Adrenal gland (tissue), 9 donors: ENCODE measurements at regions not wholly inside any gene's neighbourhood (a gene's known extent, or its start where the extent isn't known, plus 50 kb on each side); places are given as distances from the start of the nearest gene placed in this dataset.

Experiments used
- DNase-seq, 7 donors: peaks; one replicate each; pipeline ENCODE4 v3.0.0-alpha.2; 2019 to 2020
- H3K27ac ChIP-seq, 5 donors: fragments of 200-600 bp; sonication (generic) in 4 of 5; 1 replicate in 3 of 5; 2 replicates in 2 of 5; pipeline versions ENCODE4 v1.5.1 to v1.8.0; 2016 to 2020; ENCODE audit warnings: mild to moderate bottlenecking in 1 of 5
- H3K27me3 ChIP-seq: fragments of 200-600 bp; 2 replicates; pipeline ENCODE4 v1.8.0; 2021
- H3K36me3 ChIP-seq, 2 donors: fragments of 200-600 bp; replicated peaks in 1 of 2; 1 replicate in 1 of 2; 2 replicates in 1 of 2; pipeline versions ENCODE4 v1.5.1 to v1.8.0; 2018 to 2022
- H3K4me1 ChIP-seq, 2 donors: fragments of 200-600 bp; replicated peaks in 1 of 2; 1 replicate in 1 of 2; 2 replicates in 1 of 2; pipeline versions ENCODE4 v1.5.1 to v1.8.0; 2018 to 2021
- H3K4me3 ChIP-seq, 4 donors: fragments of 200-600 bp; sonication (generic) in 3 of 4; one replicate each; pipeline ENCODE4 v1.5.1; 2016 to 2018
- H3K9me3 ChIP-seq, 3 donors: fragments of 200-600 bp; sonication (generic) in 1 of 3; replicated peaks in 1 of 3; 1 replicate in 2 of 3; 2 replicates in 1 of 3; pipeline versions ENCODE4 v1.5.1 to v1.8.0; 2016 to 2021
- POLR2A ChIP-seq, 2 donors: fragments of 450-650 bp; IDR thresholded peaks; one replicate each; pipeline ENCODE4 v1.6.1; 2017; ENCODE audit warnings: antibody characterized with exemption in 2 of 2, mild to moderate bottlenecking in 2 of 2, moderate library complexity in 1 of 2
- WGBS, 4 donors: extraction: QIAGEN DNeasy Blood & Tissue Kit in 2 of 4; methylation state at CpG; one replicate each; pipeline versions ENCODE4 v1.1.5 to v1.1.7; 2013 to 2017; 5-methylcytosine and 5-hydroxymethylcytosine counted together
- intact Hi-C, 2 donors: fragments of 100-400 bp; cut with DNase I; formaldehyde crosslinking; loops; one replicate each; pipeline versions ENCODE4 v1.14.1 to v1.15.0; 2022 to 2023
- TF ChIP-seq, protein P1 (sequence below), 6 experiments: fragments of 450-650 bp in 4 of 6; fragments of 200-600 bp in 2 of 6; sonication (generic) in 1 of 6; IDR thresholded peaks; 1 replicate in 5 of 6; 2 replicates in 1 of 6; pipeline versions ENCODE4 v1.5.1 to v1.8.0; 2016 to 2021; ENCODE audit warnings: antibody characterized with exemption in 6 of 6, mild to moderate bottlenecking in 2 of 6, moderate library complexity in 1 of 6
- donor health status: healthy with polysubstance abuse.
- donor health status: Bipolar disorder and iron deficiency.
- donor health status: DM: yes; HTN: yes; CAD: no.
- donor health status: DM: no; HTN: no; CAD: no.
- donor health status: DM: no; HTN: no; CAD: no.

DNA sequence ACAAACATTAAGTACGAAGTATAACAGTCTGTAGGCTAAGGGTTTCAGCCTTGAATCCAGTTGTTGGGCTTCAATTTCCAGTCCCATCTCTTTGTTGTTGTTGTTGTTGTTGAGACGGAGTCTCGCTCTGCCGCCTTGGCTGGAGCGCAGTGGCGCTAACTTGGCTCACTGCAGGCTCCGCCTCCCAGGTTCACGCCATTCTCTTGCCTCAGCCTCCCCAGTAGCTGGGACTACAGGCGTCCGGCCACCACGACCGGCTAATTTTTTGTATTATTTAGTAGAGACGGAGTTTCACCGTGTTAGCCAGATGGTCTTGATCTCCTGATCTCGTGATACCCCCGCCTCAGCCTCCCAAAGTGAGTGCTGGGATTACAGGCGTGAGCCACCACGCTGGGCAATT is 464.9 kb downstream of the ANKRD7 start:
- Histone ChIP-seq H3K36me3 (no peaks in the 10 kb centered on the region), H3K27me3 (no peaks in the 10 kb centered on the region), H3K4me3 (no peak overlapping the region), H3K27ac (no peak overlapping the region), H3K4me1 (no peaks in the 10 kb centered on the region), H3K9me3 (no peaks in the 10 kb centered on the region)
- intact Hi-C loops, result no loop called here
- WGBS, 4 donors, result 90 to 94% (median 93%) methylated on average over 11 to 18 of the region's 18 CpGs
- no peak for DNase-seq
- no peak for TF ChIP-seq POLR2A (IDR thresholded peaks at IDR 0.05)
- TF ChIP-seq, protein P1, sequence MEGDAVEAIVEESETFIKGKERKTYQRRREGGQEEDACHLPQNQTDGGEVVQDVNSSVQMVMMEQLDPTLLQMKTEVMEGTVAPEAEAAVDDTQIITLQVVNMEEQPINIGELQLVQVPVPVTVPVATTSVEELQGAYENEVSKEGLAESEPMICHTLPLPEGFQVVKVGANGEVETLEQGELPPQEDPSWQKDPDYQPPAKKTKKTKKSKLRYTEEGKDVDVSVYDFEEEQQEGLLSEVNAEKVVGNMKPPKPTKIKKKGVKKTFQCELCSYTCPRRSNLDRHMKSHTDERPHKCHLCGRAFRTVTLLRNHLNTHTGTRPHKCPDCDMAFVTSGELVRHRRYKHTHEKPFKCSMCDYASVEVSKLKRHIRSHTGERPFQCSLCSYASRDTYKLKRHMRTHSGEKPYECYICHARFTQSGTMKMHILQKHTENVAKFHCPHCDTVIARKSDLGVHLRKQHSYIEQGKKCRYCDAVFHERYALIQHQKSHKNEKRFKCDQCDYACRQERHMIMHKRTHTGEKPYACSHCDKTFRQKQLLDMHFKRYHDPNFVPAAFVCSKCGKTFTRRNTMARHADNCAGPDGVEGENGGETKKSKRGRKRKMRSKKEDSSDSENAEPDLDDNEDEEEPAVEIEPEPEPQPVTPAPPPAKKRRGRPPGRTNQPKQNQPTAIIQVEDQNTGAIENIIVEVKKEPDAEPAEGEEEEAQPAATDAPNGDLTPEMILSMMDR (IDR thresholded peaks at IDR 0.05), result no peak

DNA sequence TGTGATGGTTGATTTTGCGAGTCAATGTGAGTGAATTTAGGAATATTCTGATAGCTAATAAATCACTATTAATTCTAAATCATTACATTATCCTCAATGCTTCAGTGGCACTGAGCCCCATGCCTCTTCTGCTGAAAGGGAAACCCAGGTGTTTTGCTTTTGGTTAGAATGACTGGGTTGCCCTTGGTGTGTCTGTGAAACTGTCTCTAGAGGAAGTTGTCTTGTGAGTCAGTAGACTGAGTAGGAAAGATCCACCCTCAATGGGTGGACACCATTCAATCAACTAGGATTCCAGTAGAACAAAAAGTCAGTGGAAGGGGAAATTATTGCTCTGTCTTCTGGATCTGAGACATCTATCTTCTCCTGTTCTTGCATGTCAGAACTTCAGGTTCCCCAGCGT is 472.4 kb downstream of the ANKRD7 start:
- no peak for DNase-seq
- Histone ChIP-seq H3K27me3 (no peaks in the 10 kb centered on the region), H3K9me3 (no peaks in the 10 kb centered on the region), H3K36me3 (no peaks in the 10 kb centered on the region), H3K4me3 (no peak overlapping the region), H3K27ac (no peak overlapping the region), H3K4me1 (no peaks in the 10 kb centered on the region)
- TF ChIP-seq, protein P1 (IDR thresholded peaks at IDR 0.05), result no peak
- intact Hi-C loops, result no loop called here
- 87 to 98% (median 91%) methylated on average over 2 of the region's 2 CpGs for WGBS, 4 donors

DNA sequence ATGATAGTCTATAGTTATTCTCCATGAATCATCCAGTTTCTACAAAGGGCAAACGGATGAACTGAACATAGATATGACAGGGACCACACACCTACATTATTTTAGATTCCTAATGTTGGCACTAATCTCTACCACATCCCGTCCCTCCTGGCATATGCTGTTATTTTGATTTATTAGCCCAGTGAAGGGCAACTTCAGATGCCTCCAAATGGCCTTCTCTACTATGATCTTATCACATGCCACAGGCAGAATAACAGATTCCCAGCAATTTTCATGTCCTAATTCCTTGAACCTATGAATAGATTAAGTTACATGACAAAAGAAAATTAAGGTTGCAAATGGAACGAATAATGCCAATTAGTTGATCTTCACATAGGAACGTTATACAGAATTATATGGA is 474.7 kb downstream of the ANKRD7 start:
- 55 to 61% (median 58%) methylated on average over 4 of the region's 4 CpGs for WGBS, 4 donors
- no peaks in the 10 kb centered on the region for H3K4me1 ChIP-seq
- H3K27ac ChIP-seq, result no peak overlapping the region
- no peaks in the 10 kb centered on the region for H3K9me3 ChIP-seq
- H3K36me3 ChIP-seq, result no peaks in the 10 kb centered on the region
- TF ChIP-seq, protein P1 (IDR thresholded peaks at IDR 0.05), result no peak
- no peak for TF ChIP-seq POLR2A (IDR thresholded peaks at IDR 0.05)
- intact Hi-C loops, result no loop called here
- H3K27me3 ChIP-seq, result no peaks in the 10 kb centered on the region
- H3K4me3 ChIP-seq, result no peak overlapping the region
- no peak for DNase-seq

DNA sequence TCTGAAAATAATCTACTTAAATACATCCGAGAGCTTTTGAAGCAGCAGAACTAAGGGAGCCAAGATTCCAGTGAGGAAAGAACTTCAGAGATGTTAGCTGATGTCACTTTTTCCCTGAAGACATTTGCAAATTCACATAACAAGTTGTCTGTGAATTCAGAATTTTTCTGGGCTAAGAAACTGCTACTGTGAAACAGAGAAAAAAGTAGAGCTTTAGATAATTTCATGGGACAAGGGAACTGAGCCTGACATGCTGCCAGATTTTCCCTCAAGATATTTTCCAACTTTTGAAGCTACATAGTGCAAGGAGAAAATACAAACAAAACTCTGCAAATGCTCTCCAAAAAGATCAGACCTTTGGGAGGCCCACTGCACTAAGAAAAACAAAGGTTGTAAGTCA is 484.2 kb downstream of the ANKRD7 start:
- no peak for TF ChIP-seq POLR2A (IDR thresholded peaks at IDR 0.05)
- TF ChIP-seq, protein P1 (IDR thresholded peaks at IDR 0.05), result no peak
- H3K4me3 ChIP-seq, result no peak overlapping the region
- no peaks in the 10 kb centered on the region for H3K36me3 ChIP-seq
- DNase-seq, result no peak
- H3K27ac ChIP-seq, result no peak overlapping the region
- H3K4me1 ChIP-seq, result no peaks in the 10 kb centered on the region
- intact Hi-C loops, result no loop called here
- no peaks in the 10 kb centered on the region for H3K9me3 ChIP-seq
- WGBS, 4 donors, result 51 to 64% (median 58%) methylated on average over 1 of the region's 1 CpG
- H3K27me3 ChIP-seq, result no peaks in the 10 kb centered on the region
